Neural progenitor cell (in vitro differentiated cells): ENCODE measurements at regions not wholly inside any gene's neighbourhood (a gene's known extent, or its start where the extent isn't known, plus 50 kb on each side); places are given as distances from the start of the nearest gene placed in this dataset.

Experiments used
- EZH2 ChIP-seq: fragments of 200-600 bp; sonication (generic); IDR thresholded peaks from 2 replicates; pipeline ENCODE4 v1.6.1; 2017; ENCODE audit warnings: antibody characterized with exemption, mild to moderate bottlenecking, moderate library complexity
- EZH2phosphoT487 ChIP-seq: fragments of 200-600 bp; sonication (generic); IDR thresholded peaks from 2 replicates; pipeline ENCODE4 v1.6.1; 2017; ENCODE audit warnings: antibody characterized with exemption
- TF ChIP-seq, protein P1 (sequence below): fragments of 200-600 bp; sonication (generic); IDR thresholded peaks from 2 replicates; pipeline ENCODE4 v1.5.1; 2017; ENCODE audit warnings: antibody characterized with exemption, mild to moderate bottlenecking

GRCh38 chr20:54742193-54742592, 266.8 kb downstream of the DOK5 start:
- no peak for TF ChIP-seq EZH2phosphoT487
- TF ChIP-seq, protein P1, sequence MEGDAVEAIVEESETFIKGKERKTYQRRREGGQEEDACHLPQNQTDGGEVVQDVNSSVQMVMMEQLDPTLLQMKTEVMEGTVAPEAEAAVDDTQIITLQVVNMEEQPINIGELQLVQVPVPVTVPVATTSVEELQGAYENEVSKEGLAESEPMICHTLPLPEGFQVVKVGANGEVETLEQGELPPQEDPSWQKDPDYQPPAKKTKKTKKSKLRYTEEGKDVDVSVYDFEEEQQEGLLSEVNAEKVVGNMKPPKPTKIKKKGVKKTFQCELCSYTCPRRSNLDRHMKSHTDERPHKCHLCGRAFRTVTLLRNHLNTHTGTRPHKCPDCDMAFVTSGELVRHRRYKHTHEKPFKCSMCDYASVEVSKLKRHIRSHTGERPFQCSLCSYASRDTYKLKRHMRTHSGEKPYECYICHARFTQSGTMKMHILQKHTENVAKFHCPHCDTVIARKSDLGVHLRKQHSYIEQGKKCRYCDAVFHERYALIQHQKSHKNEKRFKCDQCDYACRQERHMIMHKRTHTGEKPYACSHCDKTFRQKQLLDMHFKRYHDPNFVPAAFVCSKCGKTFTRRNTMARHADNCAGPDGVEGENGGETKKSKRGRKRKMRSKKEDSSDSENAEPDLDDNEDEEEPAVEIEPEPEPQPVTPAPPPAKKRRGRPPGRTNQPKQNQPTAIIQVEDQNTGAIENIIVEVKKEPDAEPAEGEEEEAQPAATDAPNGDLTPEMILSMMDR, result no peak
- TF ChIP-seq EZH2, result no peak
